Activated T-cell treated with anti-CD3 and anti-CD28 coated beads for 48 hours (primary cell): ENCODE measurements at regions not wholly inside any gene's neighbourhood (a gene's known extent, or its start where the extent isn't known, plus 50 kb on each side); places are given as distances from the start of the nearest gene placed in this dataset.
"Not testable (repeated sequence)": the region's sequence is repeated elsewhere in the genome, so short reads cannot be mapped to it uniquely, and the experiment has no call there.

Experiments
- DNase-seq: peaks from one replicate; pipeline ENCODE4 v3.0.0-alpha.2; 2020; ENCODE audit warnings: low read depth

GRCh38 chr12:88368077-88368476, 212.2 kb downstream of the KITLG start:
- DNase-seq = not testable (repeated sequence)

DNA sequence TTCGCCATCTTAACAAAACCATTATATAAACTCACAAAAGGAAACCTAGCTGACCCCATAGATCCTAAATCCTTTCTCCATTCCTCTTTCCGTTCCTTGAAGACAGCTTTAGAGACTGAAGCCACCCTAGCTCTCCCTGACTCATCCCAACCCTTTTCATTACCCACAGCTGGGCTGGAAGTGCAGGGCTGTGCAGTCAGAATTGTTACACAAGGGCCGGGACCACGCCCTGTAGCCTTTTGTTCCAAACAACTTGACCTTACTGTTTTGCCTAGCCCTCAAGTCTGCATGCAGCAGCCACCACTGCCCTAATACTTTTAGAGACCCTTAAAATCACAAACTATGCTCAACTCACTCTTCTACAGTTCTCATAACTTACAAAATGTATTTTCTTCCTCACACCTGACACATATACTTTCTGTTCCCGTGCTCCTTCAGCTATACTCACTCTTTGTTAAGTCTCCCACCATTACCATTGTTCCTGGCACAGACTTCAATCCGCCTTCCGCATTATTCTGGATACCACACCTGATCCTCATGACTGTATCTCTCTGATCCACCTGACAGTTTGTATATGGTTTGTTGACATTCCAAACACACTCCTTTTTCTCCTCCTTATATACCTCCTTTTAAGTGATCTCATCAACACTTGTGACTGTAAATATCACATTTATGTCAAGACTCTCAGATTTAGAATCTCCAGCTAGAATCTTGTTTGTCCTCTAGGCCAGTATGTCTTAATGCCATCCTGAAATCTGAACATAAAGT, 208.7 kb downstream of the KITLG start:
- DNase-seq = no peak

GRCh38 chr12:88375306-88376305, 204.7 kb downstream of the KITLG start:
- no peak for DNase-seq

- DNase-seq = no peak
Observed at GRCh38 chr12:88377973-88378372, 202.3 kb downstream of the KITLG start.

- DNase-seq = no peak
Observed at GRCh38 chr12:88381466-88381865, 198.8 kb downstream of the KITLG start.

DNA sequence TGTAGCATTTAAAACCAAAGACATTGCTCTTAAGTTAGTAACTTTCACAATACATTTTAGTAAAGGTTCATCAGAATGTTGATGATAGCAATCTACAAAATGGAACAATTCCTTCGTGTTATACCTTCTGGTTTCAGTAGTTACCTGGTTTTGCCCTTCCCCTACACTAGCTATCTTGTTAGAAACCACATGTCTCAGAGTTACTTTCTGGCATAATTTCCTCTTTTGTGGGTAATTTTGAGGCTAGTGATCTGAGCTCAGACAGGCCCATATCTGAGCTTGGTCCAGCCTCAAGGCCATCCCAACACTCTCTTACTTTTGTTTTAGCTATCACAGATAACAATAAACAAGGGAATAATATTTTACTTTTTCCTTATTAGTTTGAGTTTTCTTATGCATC, 196.9 kb downstream of the KITLG start:
- DNase-seq = no peak

DNA sequence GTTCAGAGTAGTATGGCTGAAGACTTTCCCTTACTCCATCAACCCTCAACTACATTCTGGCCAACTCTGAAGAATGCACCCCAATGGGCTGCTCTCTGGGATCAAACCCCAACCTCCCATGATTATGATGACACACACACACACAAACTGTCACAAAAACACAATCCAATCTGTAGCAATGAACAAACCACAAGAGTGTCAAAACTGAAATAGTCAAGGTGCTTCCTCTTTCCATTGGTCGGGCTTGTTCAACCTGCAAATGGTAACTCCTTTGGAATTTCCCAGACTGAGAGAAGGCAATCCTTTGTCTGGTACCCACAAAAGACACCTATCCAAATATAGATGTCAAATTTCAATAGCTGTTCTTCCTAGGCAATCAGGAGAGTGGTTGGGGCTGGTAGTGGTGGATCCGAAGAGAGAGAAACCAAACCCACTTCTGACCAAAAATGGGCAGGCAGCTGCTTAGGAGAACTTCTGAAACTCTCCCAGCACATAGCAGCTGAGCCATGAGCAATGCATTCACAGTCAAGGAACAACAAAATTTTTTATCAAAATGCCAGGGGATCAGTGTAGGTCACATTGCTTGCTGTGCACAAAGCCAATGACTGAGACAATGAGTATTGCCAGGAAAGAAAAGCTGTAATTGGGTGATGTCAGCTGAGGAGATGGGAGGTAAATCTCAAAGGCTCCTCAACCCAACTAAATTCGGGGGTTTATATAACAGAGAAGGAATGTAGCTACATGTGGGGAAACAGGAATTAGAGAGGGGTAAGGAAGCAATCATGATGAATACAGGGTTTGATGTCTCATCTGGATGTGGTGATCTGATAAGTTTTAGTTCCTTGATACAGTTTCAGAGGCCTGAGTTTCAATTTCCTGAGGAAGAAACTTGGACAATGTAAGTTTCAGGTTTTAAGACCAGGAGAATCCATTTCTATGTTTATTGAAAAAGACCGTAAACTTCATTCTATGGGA, 191.4 kb downstream of the KITLG start:
- DNase-seq = no peak

GRCh38 chr12:88390811-88391210, 189.5 kb downstream of the KITLG start:
- no peak for DNase-seq

DNA sequence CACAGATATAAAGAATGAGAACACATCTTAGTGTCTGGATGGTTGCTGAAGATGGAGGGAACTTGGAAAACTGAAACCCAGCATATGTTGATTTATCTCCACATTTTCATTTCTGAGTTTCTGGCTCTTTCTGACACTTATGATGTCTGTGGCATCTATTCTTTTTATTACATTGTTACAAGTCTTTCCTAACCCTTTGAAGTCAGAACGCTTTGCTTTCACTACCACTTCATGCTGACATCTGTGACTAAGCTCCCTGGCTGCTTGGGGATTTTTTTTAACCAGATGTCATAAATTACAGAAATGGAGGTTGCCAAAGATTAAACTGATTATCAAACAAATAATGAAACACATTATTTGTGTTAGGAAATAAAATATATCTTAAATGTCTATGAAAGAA, 188.7 kb downstream of the KITLG start:
- DNase-seq = no peak

- DNase-seq = no peak
Observed at GRCh38 chr12:88393017-88393767, 187.1 kb downstream of the KITLG start.

DNA sequence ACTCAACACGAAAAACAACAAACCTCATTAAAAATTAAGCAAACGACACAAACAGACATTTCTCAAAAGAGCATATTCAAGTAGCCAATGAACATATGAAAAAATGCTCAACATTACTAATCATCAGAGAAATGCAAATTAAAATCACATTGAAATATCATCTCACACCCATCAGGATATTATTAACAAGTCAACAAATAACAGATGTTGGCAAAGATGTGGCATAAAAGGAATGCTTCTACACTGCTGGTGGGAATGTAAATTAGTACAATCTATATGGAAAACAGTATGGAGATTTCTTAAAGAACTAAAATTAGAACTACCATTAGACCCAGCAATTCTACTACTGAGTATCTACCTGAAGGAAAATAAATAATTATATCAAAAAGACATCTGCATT, 182.2 kb downstream of the KITLG start:
- DNase-seq = no peak

- no peak for DNase-seq
Observed at GRCh38 chr12:88399811-88400210, 180.5 kb downstream of the KITLG start.

GRCh38 chr12:88400302-88400701, 180.0 kb downstream of the KITLG start:
- DNase-seq = no peak

- DNase-seq = no peak
Observed at GRCh38 chr12:88401155-88401554, 179.1 kb downstream of the KITLG start.

- DNase-seq = no peak
Observed at GRCh38 chr12:88406905-88407304, 173.4 kb downstream of the KITLG start.

DNA sequence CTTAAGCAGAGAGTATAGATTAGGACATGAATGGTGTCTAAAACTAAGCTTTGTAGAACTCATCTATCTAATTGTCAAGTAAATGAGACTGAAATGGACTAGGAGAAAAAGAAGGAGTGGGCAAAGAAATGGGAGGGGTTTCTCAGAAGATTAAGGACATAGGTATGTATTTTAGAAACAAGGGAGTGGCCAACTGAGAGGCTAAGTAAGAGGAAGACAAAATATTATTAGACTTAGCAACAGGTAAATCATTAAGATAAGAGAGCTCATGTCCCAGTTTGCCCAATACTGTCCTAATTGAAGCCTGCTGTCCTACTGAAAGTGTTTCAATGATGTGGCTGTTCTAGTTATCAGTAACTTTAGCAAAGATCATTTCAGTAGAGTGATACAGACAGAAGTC, 171.4 kb downstream of the KITLG start:
- DNase-seq = no peak

DNA sequence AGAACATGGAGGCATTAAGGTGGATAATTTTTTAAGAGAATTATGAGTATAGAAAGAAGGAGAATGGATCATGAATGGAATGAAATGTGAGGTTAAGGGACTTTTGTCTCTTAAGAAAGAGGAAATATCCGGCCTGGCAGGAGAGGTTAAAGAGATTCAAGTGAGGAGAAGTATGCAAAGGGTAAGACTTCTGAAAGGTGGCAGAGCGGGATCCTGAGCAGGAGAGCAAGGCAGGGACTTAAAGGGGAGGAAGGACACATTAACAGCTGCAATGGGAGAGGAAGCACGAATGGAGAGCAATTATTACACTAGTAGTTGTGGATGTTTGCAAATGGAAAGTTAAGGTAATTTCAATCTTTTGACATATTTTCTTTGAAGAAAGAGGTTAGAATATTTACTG, 171.0 kb downstream of the KITLG start:
- DNase-seq = no peak

GRCh38 chr12:88411689-88412088, 168.6 kb downstream of the KITLG start:
- DNase-seq = no peak

DNA sequence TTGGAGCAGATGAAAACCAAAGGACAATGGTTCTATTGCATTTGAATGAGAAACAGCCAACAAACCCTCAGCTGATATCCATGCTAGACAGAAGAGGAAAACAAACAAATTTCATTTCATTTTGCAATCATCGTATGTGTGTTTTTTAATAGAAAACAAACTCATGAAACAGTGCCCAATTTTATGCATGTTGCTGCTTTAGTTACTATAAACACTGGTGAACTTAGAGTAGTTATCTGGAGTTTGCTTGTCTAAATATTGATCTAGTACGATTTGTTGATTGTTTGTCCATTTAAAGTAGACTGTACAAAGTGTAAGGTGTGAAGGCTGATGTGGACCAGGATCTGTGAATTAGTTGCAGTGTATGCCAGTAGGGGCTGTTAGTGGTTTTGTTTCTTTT, 166.6 kb downstream of the KITLG start:
- DNase-seq = no peak

- DNase-seq = no peak
Observed at GRCh38 chr12:88416155-88416554, 164.1 kb downstream of the KITLG start.

GRCh38 chr12:88416786-88417185, 163.5 kb downstream of the KITLG start:
- DNase-seq = no peak
